H9 (cell line): ENCODE measurements at regions not wholly inside any gene's neighbourhood (a gene's known extent, or its start where the extent isn't known, plus 50 kb on each side); places are given as distances from the start of the nearest gene placed in this dataset.

Experiments used
- DNase-seq: peaks from one replicate; pipeline ENCODE4 v3.0.0-alpha.2; 2017
- H2AFZ ChIP-seq: one replicate; pipeline ENCODE4 v1.6.1; 2013; ENCODE audit warnings: mild to moderate bottlenecking, low read length, control low read depth, moderate library complexity
- H2AK5ac ChIP-seq: 2 replicates; pipeline ENCODE4 v1.6.1; 2013; ENCODE audit warnings: low read length, control low read depth, mixed read lengths; ENCODE audit not compliant: insufficient read length
- H2BK120ac ChIP-seq: one replicate; pipeline ENCODE4 v1.6.1; 2013; ENCODE audit warnings: low read depth, mild to moderate bottlenecking, low read length, control low read depth, inconsistent platforms; ENCODE audit not compliant: poor library complexity, severe bottlenecking
- H2BK12ac ChIP-seq: 2 replicates; pipeline ENCODE4 v1.6.1; 2013; ENCODE audit warnings: low read length, control low read depth, mixed read lengths, low read depth; ENCODE audit not compliant: insufficient read length
- H2BK15ac ChIP-seq: 2 replicates; pipeline ENCODE4 v1.6.1; 2013; ENCODE audit warnings: low read depth, low read length, control low read depth
- H2BK20ac ChIP-seq: one replicate; pipeline ENCODE4 v1.6.1; 2013; ENCODE audit warnings: low read depth, mild to moderate bottlenecking, low read length, control low read depth, inconsistent platforms; ENCODE audit not compliant: poor library complexity, severe bottlenecking
- H2BK5ac ChIP-seq: 2 replicates; pipeline ENCODE4 v1.6.1; 2013; ENCODE audit warnings: low read length, control low read depth, mixed read lengths; ENCODE audit not compliant: insufficient read length
- H3K14ac ChIP-seq: 2 replicates; pipeline ENCODE4 v1.6.1; 2013; ENCODE audit warnings: low read length, control low read depth; ENCODE audit not compliant: insufficient read depth
- H3K18ac ChIP-seq: 2 replicates; pipeline ENCODE4 v1.6.1; 2013; ENCODE audit warnings: low read depth, mild to moderate bottlenecking, mixed read lengths, low read length, control low read depth; ENCODE audit not compliant: insufficient read length
- H3K23ac ChIP-seq: 2 replicates; pipeline ENCODE4 v1.6.1; 2013; ENCODE audit warnings: low read length, control low read depth, mixed read lengths, low read depth; ENCODE audit not compliant: insufficient read length
- H3K23me2 ChIP-seq: 2 replicates; pipeline ENCODE4 v1.6.1; 2013; ENCODE audit warnings: low read depth, mild to moderate bottlenecking, mixed read lengths, low read length, control low read depth; ENCODE audit not compliant: insufficient read length, poor library complexity, severe bottlenecking
- H3K27ac ChIP-seq: 2 replicates; pipeline ENCODE4 v1.5.1; 2013; ENCODE audit warnings: low read length, control low read depth, mixed read lengths, low read depth; ENCODE audit not compliant: insufficient read length
- H3K27me3 ChIP-seq: 2 replicates; pipeline ENCODE4 v1.6.1; 2013; ENCODE audit warnings: low read length, control low read depth, inconsistent platforms; ENCODE audit not compliant: insufficient read depth
- H3K4ac ChIP-seq: 2 replicates; pipeline ENCODE4 v1.6.1; 2013; ENCODE audit warnings: low read depth, mild to moderate bottlenecking, control low read depth, inconsistent platforms, low read length, moderate library complexity
- H3K4me1 ChIP-seq: 2 replicates; pipeline ENCODE4 v1.6.1; 2013; ENCODE audit warnings: low read length, control low read depth, inconsistent platforms; ENCODE audit not compliant: insufficient read depth
- H3K4me2 ChIP-seq: 2 replicates; pipeline ENCODE4 v1.6.1; 2013; ENCODE audit warnings: low read length, control low read depth, mixed read lengths; ENCODE audit not compliant: insufficient read length, insufficient read depth
- H3K56ac ChIP-seq: 2 replicates; pipeline ENCODE4 v1.6.1; 2013; ENCODE audit warnings: low read depth, mild to moderate bottlenecking, mixed read lengths, low read length, control low read depth; ENCODE audit not compliant: insufficient read length
- H3K79me1 ChIP-seq: 2 replicates; pipeline ENCODE4 v1.6.1; 2013; ENCODE audit warnings: low read depth, mild to moderate bottlenecking, moderate library complexity, low read length, control low read depth, inconsistent platforms; ENCODE audit not compliant: insufficient read depth, poor library complexity, severe bottlenecking
- H3K79me2 ChIP-seq: 2 replicates; pipeline ENCODE4 v1.6.1; 2013; ENCODE audit warnings: low read length, control low read depth, inconsistent platforms; ENCODE audit not compliant: insufficient read depth
- H3K9ac ChIP-seq: 2 replicates; pipeline ENCODE4 v1.6.1; 2013; ENCODE audit warnings: low read length, control low read depth, mixed read lengths; ENCODE audit not compliant: insufficient read length; ENCODE audit errors: extremely low read depth
- H3K9me3 ChIP-seq: one replicate; pipeline ENCODE4 v1.6.1; 2013; ENCODE audit warnings: low read depth, low read length, inconsistent platforms; ENCODE audit not compliant: control insufficient read depth
- H3T11ph ChIP-seq: one replicate; pipeline ENCODE4 v1.6.1; 2013; ENCODE audit warnings: mild to moderate bottlenecking, low read length, control low read depth, inconsistent platforms
- H4K20me1 ChIP-seq: one replicate; pipeline ENCODE4 v1.6.1; 2013; ENCODE audit not compliant: control insufficient read depth, insufficient read length, insufficient read depth
- H4K5ac ChIP-seq: 2 replicates; pipeline ENCODE4 v1.6.1; 2013; ENCODE audit warnings: low read depth, mild to moderate bottlenecking, mixed read lengths, low read length, control low read depth; ENCODE audit not compliant: insufficient read length
- H4K8ac ChIP-seq: replicated peaks from 2 replicates; pipeline ENCODE4 v1.6.1; 2013; ENCODE audit warnings: low read length, control low read depth, mixed read lengths, low read depth; ENCODE audit not compliant: insufficient read length
- H4K91ac ChIP-seq: 2 replicates; pipeline ENCODE4 v1.6.1; 2013; ENCODE audit warnings: low read depth, mild to moderate bottlenecking, moderate library complexity, mixed read lengths, low read length, control low read depth; ENCODE audit not compliant: insufficient read length
- H3K27ac Mint-ChIP-seq, 3 experiments: 2 replicates in 2 of 3; 3 replicates in 1 of 3; pipeline ENCODE4 v1.8.0; 2020 to 2021; ENCODE audit warnings: mixed read lengths in 3 of 3, mild to moderate bottlenecking in 1 of 3, moderate library complexity in 1 of 3
- H3K27me3 Mint-ChIP-seq: 2 replicates; pipeline ENCODE4 v1.8.0; 2021; ENCODE audit warnings: low read depth, mild to moderate bottlenecking, moderate library complexity, mixed read lengths
- H3K36me3 Mint-ChIP-seq, 3 experiments: 2 replicates in 2 of 3; 3 replicates in 1 of 3; pipeline ENCODE4 v1.8.0; 2020 to 2021; ENCODE audit warnings: low read depth in 3 of 3, mixed read lengths in 3 of 3; ENCODE audit not compliant: insufficient read depth in 1 of 3
- H3K4me1 Mint-ChIP-seq, 2 experiments: 2 replicates each; pipeline ENCODE4 v1.8.0; 2020; ENCODE audit warnings: mixed read lengths in 2 of 2
- H3K4me3 Mint-ChIP-seq, 2 experiments: 2 replicates in 1 of 2; 3 replicates in 1 of 2; pipeline ENCODE4 v1.8.0; 2020 to 2021; ENCODE audit warnings: mild to moderate bottlenecking in 2 of 2, mixed read lengths in 2 of 2, moderate library complexity in 1 of 2
- H3K9me3 Mint-ChIP-seq, 2 experiments: 2 replicates in 1 of 2; 3 replicates in 1 of 2; pipeline ENCODE4 v1.8.0; 2020; ENCODE audit warnings: mild to moderate bottlenecking in 2 of 2, mixed read lengths in 2 of 2, moderate library complexity in 1 of 2
- WGBS: extraction: QIAGEN DNeasy Blood & Tissue Kit; methylation state at CpG from one replicate; pipeline ENCODE4 v1.1.7; 2013; ENCODE audit warnings: missing lambda C conversion rate, low lambda C conversion rate, mixed read lengths; ENCODE audit not compliant: insufficient read length; ENCODE audit errors: extremely low coverage; 5-methylcytosine and 5-hydroxymethylcytosine counted together
- TF ChIP-seq, protein P1 (sequence below): fragments of 200-600 bp; sonication (generic); conservative IDR thresholded peaks from 3 replicates; pipeline ENCODE4 v1.8.0; 2021; ENCODE audit warnings: antibody characterized with exemption, mild to moderate bottlenecking

DNA sequence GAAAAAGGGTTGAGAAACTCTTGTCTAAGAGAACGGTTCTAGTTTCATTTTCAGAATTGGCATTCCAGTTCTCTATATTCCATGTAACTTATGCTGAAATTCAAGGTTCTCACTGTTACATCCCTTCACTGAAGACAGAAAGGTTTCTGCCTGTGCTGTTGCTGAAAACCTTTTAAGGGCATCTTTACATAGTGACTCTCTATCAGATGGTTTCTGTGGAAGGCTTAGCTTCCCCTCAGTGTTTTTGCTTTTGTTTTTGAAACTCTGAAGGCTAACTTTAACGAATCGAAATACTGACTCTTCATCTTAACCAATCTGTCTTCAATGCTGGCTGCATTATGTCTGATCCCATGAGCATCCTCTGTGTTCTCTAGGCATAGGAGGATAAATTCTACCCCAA, 1286.2 kb upstream of the EYS start:
- no peak overlapping the region for H4K91ac ChIP-seq
- H3T11ph ChIP-seq, result no peak overlapping the region
- no peaks in the 10 kb centered on the region for H3K79me2 ChIP-seq
- H2AFZ ChIP-seq, result no peak overlapping the region
- DNase-seq, result no peak
- no peaks in the 10 kb centered on the region for H3K4me1 Mint-ChIP-seq
- H3K27me3 ChIP-seq, result no peaks in the 10 kb centered on the region
- no peak overlapping the region for H3K27ac Mint-ChIP-seq
- H4K8ac ChIP-seq, result no peak overlapping the region
- no peak overlapping the region for H3K9ac ChIP-seq
- no peak overlapping the region for H3K56ac ChIP-seq
- H3K23ac ChIP-seq, result no peak overlapping the region
- no peaks in the 10 kb centered on the region for H3K27me3 Mint-ChIP-seq
- H3K36me3 Mint-ChIP-seq, result peaks cover 3 to 5% (median 5%) of the 10 kb centered on the region in 3 experiments; a peak in 5 of 7 replicates
- H3K4me3 Mint-ChIP-seq, result no peak overlapping the region
- no peak overlapping the region for H4K5ac ChIP-seq
- H4K20me1 ChIP-seq, result no peaks in the 10 kb centered on the region
- no peak overlapping the region for H2BK15ac ChIP-seq
- H3K18ac ChIP-seq, result no peak overlapping the region
- no peak overlapping the region for H3K4me2 ChIP-seq
- WGBS, result no CpG with 5 or more reads among the region's 3 CpGs
- H2BK20ac ChIP-seq, result no peak overlapping the region
- H3K27ac ChIP-seq, result no peak overlapping the region
- H2AK5ac ChIP-seq, result no peak overlapping the region
- no peak overlapping the region for H3K4ac ChIP-seq
- H3K4me1 ChIP-seq, result no peaks in the 10 kb centered on the region
- H2BK120ac ChIP-seq, result no peak overlapping the region
- H2BK5ac ChIP-seq, result no peak overlapping the region
- H2BK12ac ChIP-seq, result no peak overlapping the region
- H3K79me1 ChIP-seq, result no peaks in the 10 kb centered on the region
- no peaks in the 10 kb centered on the region for H3K9me3 ChIP-seq
- TF ChIP-seq, protein P1, sequence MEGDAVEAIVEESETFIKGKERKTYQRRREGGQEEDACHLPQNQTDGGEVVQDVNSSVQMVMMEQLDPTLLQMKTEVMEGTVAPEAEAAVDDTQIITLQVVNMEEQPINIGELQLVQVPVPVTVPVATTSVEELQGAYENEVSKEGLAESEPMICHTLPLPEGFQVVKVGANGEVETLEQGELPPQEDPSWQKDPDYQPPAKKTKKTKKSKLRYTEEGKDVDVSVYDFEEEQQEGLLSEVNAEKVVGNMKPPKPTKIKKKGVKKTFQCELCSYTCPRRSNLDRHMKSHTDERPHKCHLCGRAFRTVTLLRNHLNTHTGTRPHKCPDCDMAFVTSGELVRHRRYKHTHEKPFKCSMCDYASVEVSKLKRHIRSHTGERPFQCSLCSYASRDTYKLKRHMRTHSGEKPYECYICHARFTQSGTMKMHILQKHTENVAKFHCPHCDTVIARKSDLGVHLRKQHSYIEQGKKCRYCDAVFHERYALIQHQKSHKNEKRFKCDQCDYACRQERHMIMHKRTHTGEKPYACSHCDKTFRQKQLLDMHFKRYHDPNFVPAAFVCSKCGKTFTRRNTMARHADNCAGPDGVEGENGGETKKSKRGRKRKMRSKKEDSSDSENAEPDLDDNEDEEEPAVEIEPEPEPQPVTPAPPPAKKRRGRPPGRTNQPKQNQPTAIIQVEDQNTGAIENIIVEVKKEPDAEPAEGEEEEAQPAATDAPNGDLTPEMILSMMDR, result no peak
- H3K23me2 ChIP-seq, result no peaks in the 10 kb centered on the region
- H3K14ac ChIP-seq, result no peak overlapping the region
- peaks cover 12 to 13% of the 10 kb centered on the region in 2 experiments for H3K9me3 Mint-ChIP-seq
